Transverse colon (tissue), 4 donors: ENCODE measurements at regions not wholly inside any gene's neighbourhood (a gene's known extent, or its start where the extent isn't known, plus 50 kb on each side); places are given as distances from the start of the nearest gene placed in this dataset.

Source experiments
- EP300 ChIP-seq: sonication (generic); formaldehyde crosslinking; IDR thresholded peaks from one replicate; pipeline ENCODE4 v1.6.1; 2017; ENCODE audit warnings: antibody characterized with exemption, low read depth
- POLR2A ChIP-seq: fragments of 450-650 bp; IDR thresholded peaks from one replicate; pipeline ENCODE4 v1.6.1; 2016; ENCODE audit warnings: antibody characterized with exemption, mild to moderate bottlenecking, moderate library complexity
- POLR2AphosphoS5 ChIP-seq, 3 donors: sonication (generic); formaldehyde crosslinking; IDR thresholded peaks; one replicate each; pipeline ENCODE4 v1.6.1; 2016; ENCODE audit warnings: antibody characterized with exemption in 3 of 3
- TF ChIP-seq, protein P1 (sequence below), 5 experiments: fragments of 200-600 bp in 3 of 5; fragments of 450-650 bp in 2 of 5; sonication (generic) in 3 of 5; IDR thresholded peaks; 1 replicate in 2 of 5; 2 replicates in 3 of 5; pipeline ENCODE4 v1.5.1; 2016 to 2017; ENCODE audit warnings: antibody characterized with exemption in 5 of 5, inconsistent platforms in 3 of 5, mild to moderate bottlenecking in 2 of 5, moderate library complexity in 1 of 5

DNA sequence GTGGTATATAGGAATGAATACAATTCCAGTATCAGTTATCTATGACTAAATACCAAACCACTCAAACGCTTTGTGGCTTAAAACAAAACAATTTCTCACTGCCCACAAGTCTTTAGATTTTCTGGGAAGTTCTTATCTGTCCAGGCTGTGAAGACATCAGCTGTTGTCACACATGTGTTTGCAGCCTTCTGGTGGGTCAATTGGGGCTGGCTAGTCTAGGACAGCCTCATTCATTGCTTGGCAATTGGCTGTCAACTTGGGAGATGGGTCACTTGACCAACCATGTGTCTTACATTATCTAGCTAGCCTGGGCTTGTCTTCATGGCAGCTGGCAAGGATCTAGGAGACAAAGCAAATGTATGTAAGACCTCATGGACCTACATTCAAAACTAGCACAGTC lies 53.8 kb upstream of the PAPPA start:
- no peak for TF ChIP-seq POLR2A
- TF ChIP-seq, protein P1, sequence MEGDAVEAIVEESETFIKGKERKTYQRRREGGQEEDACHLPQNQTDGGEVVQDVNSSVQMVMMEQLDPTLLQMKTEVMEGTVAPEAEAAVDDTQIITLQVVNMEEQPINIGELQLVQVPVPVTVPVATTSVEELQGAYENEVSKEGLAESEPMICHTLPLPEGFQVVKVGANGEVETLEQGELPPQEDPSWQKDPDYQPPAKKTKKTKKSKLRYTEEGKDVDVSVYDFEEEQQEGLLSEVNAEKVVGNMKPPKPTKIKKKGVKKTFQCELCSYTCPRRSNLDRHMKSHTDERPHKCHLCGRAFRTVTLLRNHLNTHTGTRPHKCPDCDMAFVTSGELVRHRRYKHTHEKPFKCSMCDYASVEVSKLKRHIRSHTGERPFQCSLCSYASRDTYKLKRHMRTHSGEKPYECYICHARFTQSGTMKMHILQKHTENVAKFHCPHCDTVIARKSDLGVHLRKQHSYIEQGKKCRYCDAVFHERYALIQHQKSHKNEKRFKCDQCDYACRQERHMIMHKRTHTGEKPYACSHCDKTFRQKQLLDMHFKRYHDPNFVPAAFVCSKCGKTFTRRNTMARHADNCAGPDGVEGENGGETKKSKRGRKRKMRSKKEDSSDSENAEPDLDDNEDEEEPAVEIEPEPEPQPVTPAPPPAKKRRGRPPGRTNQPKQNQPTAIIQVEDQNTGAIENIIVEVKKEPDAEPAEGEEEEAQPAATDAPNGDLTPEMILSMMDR (IDR thresholded peaks at IDR 0.05): no peak
- TF ChIP-seq EP300: no peak
- TF ChIP-seq POLR2AphosphoS5 (IDR thresholded peaks at IDR 0.05): no peak
